ENCODE measurements at regions not wholly inside any gene's neighbourhood (a gene's known extent, or its start where the extent isn't known, plus 50 kb on each side); places are given as distances from the start of the nearest gene placed in this dataset.
"Not testable (repeated sequence)": the region's sequence is repeated elsewhere in the genome, so short reads cannot be mapped to it uniquely, and the experiment has no call there.

- DNase-seq (ENCODE audit: extremely low read depth, low read depth): no peak
- TF ChIP-seq, protein P1, sequence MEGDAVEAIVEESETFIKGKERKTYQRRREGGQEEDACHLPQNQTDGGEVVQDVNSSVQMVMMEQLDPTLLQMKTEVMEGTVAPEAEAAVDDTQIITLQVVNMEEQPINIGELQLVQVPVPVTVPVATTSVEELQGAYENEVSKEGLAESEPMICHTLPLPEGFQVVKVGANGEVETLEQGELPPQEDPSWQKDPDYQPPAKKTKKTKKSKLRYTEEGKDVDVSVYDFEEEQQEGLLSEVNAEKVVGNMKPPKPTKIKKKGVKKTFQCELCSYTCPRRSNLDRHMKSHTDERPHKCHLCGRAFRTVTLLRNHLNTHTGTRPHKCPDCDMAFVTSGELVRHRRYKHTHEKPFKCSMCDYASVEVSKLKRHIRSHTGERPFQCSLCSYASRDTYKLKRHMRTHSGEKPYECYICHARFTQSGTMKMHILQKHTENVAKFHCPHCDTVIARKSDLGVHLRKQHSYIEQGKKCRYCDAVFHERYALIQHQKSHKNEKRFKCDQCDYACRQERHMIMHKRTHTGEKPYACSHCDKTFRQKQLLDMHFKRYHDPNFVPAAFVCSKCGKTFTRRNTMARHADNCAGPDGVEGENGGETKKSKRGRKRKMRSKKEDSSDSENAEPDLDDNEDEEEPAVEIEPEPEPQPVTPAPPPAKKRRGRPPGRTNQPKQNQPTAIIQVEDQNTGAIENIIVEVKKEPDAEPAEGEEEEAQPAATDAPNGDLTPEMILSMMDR (IDR thresholded peaks at IDR 0.05; ENCODE audit: low read depth, low read length): no peak
Measured at GRCh38 chr12:131192951-131193350, 239.2 kb downstream of the ADGRD1 start.

DNA sequence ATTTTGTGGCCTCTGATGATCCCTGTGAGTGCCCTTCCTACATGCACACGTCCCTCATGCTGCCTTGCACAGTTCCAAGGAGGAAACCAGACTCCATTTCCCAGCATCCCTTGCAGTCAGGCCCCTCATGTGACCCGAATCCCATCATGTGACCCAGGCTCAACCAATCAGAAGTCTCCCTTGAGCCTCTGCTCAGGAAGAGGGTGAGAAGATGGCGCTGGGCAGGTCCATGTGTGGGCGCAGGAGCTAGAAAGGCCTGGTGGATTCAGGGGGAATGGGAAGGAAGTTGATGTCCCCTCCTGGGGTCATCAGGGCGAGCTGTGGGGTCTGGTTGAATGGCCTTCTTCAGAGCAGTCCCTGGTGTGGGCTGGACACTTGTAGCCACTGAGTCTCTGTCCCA, 240.5 kb downstream of the ADGRD1 start:
- TF ChIP-seq, protein P1 (IDR thresholded peaks at IDR 0.05; ENCODE audit: low read depth, low read length): no peak
- no peak for DNase-seq (ENCODE audit: extremely low read depth, low read depth)

DNA sequence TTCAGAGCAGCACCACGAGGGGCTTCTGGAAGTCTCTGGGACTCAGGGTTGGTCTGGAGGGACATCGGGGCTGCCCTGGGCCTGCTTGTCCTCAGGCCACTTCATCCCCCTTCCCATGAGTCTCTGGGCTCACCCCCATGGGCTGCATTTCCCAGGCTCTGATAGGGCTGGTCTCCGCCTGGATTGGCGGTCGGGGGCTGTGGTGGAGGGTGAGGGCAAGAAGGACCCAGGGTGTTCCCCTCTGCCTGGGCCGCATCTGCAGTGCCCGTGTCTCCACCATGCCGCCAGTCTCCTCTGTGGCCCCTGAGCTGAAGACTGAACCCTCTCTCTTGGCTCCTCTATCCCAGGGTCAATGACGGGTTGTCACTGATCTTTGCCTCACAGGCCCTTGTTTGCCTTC, 242.1 kb downstream of the ADGRD1 start:
- no peak for DNase-seq (ENCODE audit: extremely low read depth, low read depth)
- TF ChIP-seq, protein P1 (IDR thresholded peaks at IDR 0.05; ENCODE audit: low read depth, low read length): no peak

GRCh38 chr12:131196220-131196619, 242.5 kb downstream of the ADGRD1 start:
- no peak for DNase-seq (ENCODE audit: extremely low read depth, low read depth)
- TF ChIP-seq, protein P1 (IDR thresholded peaks at IDR 0.05; ENCODE audit: low read depth, low read length): no peak

DNA sequence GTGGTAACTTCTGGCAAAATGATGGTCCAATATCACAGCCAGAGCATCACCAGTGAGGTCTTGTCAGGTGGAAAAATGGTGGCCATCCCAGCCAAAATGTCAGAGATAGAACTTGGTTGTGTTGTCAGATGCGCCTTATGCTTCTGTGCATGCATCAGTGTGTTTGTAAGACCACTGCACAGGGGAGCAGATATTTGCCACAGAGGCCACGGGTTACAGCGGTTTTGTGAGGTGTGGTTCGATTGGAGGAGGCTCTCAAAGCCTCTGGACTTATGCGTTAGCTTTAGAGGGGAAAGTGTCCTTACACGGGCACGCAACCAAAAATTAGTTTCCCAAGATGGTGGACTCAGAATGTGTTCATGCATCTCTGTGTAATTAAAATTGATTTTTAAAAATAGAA, 243.8 kb downstream of the ADGRD1 start:
- DNase-seq (ENCODE audit: extremely low read depth, low read depth): no peak

DNA sequence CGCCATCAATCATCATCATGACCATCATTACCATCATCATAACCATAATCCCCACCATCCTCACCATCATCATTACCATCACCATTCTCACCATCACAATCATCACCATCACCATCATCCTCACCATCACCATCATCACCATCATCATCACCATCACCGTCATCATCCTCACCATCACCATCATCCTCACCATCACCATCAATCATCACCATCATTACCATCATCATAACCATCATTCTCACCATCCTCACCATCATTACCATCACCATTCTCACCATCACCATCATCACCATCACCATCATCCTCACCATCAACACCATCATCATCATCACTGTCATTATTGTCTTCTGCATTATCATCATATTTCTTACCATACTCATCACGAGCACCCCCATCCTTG, 245.5 kb downstream of the ADGRD1 start:
- TF ChIP-seq, protein P1 (IDR thresholded peaks at IDR 0.05; ENCODE audit: low read depth, low read length): no peak
- DNase-seq (ENCODE audit: extremely low read depth, low read depth): no peak

More for the DNA sequence above, 243.8 kb downstream of the ADGRD1 start:
- TF ChIP-seq, protein P1 (IDR thresholded peaks at IDR 0.05; ENCODE audit: low read depth, low read length): no peak

GRCh38 chr12:131201912-131202311, 248.2 kb downstream of the ADGRD1 start:
- DNase-seq (ENCODE audit: extremely low read depth, low read depth): not testable (repeated sequence)

- TF ChIP-seq, protein P1 (IDR thresholded peaks at IDR 0.05; ENCODE audit: low read depth, low read length): no peak
- no peak for DNase-seq (ENCODE audit: extremely low read depth, low read depth)
Measured at GRCh38 chr12:131202592-131203378, 249.1 kb downstream of the ADGRD1 start.
